GM23338 (cell line): ENCODE measurements at regions not wholly inside any gene's neighbourhood (a gene's known extent, or its start where the extent isn't known, plus 50 kb on each side); places are given as distances from the start of the nearest gene placed in this dataset.

ENCODE experiments used
- ATAC-seq: fragments of 200-7000 bp; cut with Tn5 transposase; 3 replicates; pipeline ENCODE4 v1.9.1; 2020
- DNase-seq: peaks from one replicate; pipeline ENCODE4 v3.0.0-alpha.2; 2015; ENCODE audit warnings: low spot score
- H2AFZ ChIP-seq: fragments of 200-600 bp; sonication (generic); 2 replicates; pipeline ENCODE4 v1.8.0; 2016; ENCODE audit warnings: antibody characterized with exemption, mild to moderate bottlenecking, moderate library complexity
- H3F3A ChIP-seq: fragments of 200-600 bp; sonication (generic); replicated peaks from 2 replicates; pipeline ENCODE4 v1.8.0; 2017; ENCODE audit warnings: antibody characterized with exemption, mixed run types, low read depth
- H3K27ac ChIP-seq: fragments of 200-600 bp; sonication (generic); 2 replicates; pipeline ENCODE4 v1.6.1; 2016; ENCODE audit warnings: low read depth
- H3K27me3 ChIP-seq: fragments of 200-600 bp; sonication (generic); 2 replicates; pipeline ENCODE4 v1.8.0; 2016; ENCODE audit warnings: mild to moderate bottlenecking, mixed run types, moderate library complexity; ENCODE audit not compliant: insufficient read depth
- H3K36me3 ChIP-seq: fragments of 200-600 bp; sonication (generic); 2 replicates; pipeline ENCODE4 v1.8.0; 2016; ENCODE audit warnings: mild to moderate bottlenecking; ENCODE audit not compliant: insufficient read depth
- H3K4me1 ChIP-seq: fragments of 200-600 bp; sonication (generic); 2 replicates; pipeline ENCODE4 v1.8.0; 2016; ENCODE audit warnings: mild to moderate bottlenecking, moderate library complexity; ENCODE audit not compliant: insufficient read depth
- H3K4me2 ChIP-seq: fragments of 200-600 bp; sonication (generic); 2 replicates; pipeline ENCODE4 v1.7.1; 2017; ENCODE audit warnings: mixed run types
- H3K4me3 ChIP-seq: fragments of 200-600 bp; sonication (generic); 2 replicates; pipeline ENCODE4 v1.6.1; 2016; ENCODE audit warnings: mixed run types
- H3K79me2 ChIP-seq: fragments of 200-600 bp; sonication (generic); replicated peaks from 2 replicates; pipeline ENCODE4 v1.8.0; 2017; ENCODE audit warnings: mild to moderate bottlenecking; ENCODE audit not compliant: insufficient read depth
- H3K9me2 ChIP-seq: fragments of 200-600 bp; sonication (generic); 2 replicates; pipeline ENCODE4 v1.8.0; 2017; ENCODE audit not compliant: insufficient read depth
- H4K20me1 ChIP-seq: fragments of 200-600 bp; sonication (generic); replicated peaks from 2 replicates; pipeline ENCODE4 v1.8.0; 2017; ENCODE audit warnings: mild to moderate bottlenecking; ENCODE audit not compliant: insufficient read depth
- H3K27ac Mint-ChIP-seq: 2 replicates; pipeline ENCODE4 v1.8.0; 2020; ENCODE audit warnings: inconsistent platforms, mild to moderate bottlenecking, moderate library complexity, mixed read lengths
- H3K27me3 Mint-ChIP-seq: 3 replicates; pipeline ENCODE4 v1.8.0; 2022; ENCODE audit warnings: low read depth, mild to moderate bottlenecking, moderate library complexity, mixed read lengths, inconsistent platforms; ENCODE audit not compliant: insufficient read depth, poor library complexity
- H3K36me3 Mint-ChIP-seq: 3 replicates; pipeline ENCODE4 v1.8.0; 2021; ENCODE audit warnings: low read depth, mild to moderate bottlenecking, inconsistent platforms, moderate library complexity, mixed read lengths
- H3K4me1 Mint-ChIP-seq: 3 replicates; pipeline ENCODE4 v1.8.0; 2020; ENCODE audit warnings: mild to moderate bottlenecking, inconsistent platforms, mixed read lengths
- H3K4me3 Mint-ChIP-seq: 3 replicates; pipeline ENCODE4 v1.8.0; 2021; ENCODE audit warnings: moderate library complexity, mild to moderate bottlenecking, inconsistent platforms, mixed read lengths
- H3K9me3 Mint-ChIP-seq: 3 replicates; pipeline ENCODE4 v1.8.0; 2020; ENCODE audit warnings: moderate library complexity, mild to moderate bottlenecking, inconsistent platforms, mixed read lengths
- ETS1 ChIP-seq: IDR thresholded peaks from 2 replicates; pipeline ENCODE4 v1.6.1; 2016; ENCODE audit warnings: antibody characterized with exemption
- JUNB ChIP-seq: IDR thresholded peaks from one replicate; pipeline ENCODE4 v1.6.1; 2016; ENCODE audit warnings: antibody characterized with exemption; ENCODE audit not compliant: unreplicated experiment
- POLR2AphosphoS5 ChIP-seq: IDR thresholded peaks from 2 replicates; pipeline ENCODE4 v1.6.1; 2016; ENCODE audit warnings: antibody characterized with exemption, low read depth
- ZNF462 ChIP-seq: fragments of 250-450 bp; sonication (Bioruptor Pico); IDR thresholded peaks from 2 replicates; pipeline ENCODE4 v1.5.0; 2020; ENCODE audit warnings: mild to moderate bottlenecking, moderate library complexity
- TF ChIP-seq, protein P1 (sequence below), 2 experiments: fragments of 200-600 bp in 1 of 2; sonication (generic) in 1 of 2; conservative IDR thresholded peaks; 2 replicates each; pipeline versions ENCODE4 v1.5.1 to v1.6.1; 2016 to 2017; ENCODE audit warnings: antibody characterized with exemption in 2 of 2, low read depth in 2 of 2, mild to moderate bottlenecking in 2 of 2, moderate library complexity in 1 of 2

DNA sequence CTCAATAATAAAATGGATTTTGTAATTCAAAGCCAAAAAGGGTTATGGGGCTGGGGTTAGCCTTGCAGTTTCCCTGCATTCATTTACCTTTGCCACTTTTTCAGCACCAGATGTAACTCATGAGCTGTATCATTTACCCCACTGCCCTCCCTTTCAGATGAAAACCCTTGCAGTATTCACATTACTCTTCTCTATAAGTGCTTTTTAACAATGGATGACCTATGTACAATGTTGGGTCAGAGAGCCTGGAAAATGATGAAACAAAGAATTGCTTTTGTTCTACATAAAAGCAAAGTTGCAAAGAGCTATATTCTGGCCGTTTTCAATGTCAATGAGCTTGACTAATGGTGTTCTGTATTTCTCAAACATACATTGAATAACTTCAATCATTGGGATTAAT is 189.7 kb downstream of the TMEM26 start (continued):
- TF ChIP-seq ZNF462 (CRISPR knock-in tag): no peak

GRCh38 chr10:61262486-61263261 is 190.5 kb downstream of the TMEM26 start:
- Mint-ChIP-seq H3K27ac (no peak overlapping the region; the same call in 1 of the 2 replicates), H3K36me3 (no peaks in the 10 kb centered on the region), H3K4me3 (no peak overlapping the region), H3K9me3 (no peaks in the 10 kb centered on the region), H3K4me1 (no peaks in the 10 kb centered on the region), H3K27me3 (no peaks in the 10 kb centered on the region)
- Histone ChIP-seq H3K27ac (no peak overlapping the region), H3K36me3 (no peaks in the 10 kb centered on the region), H3K4me2 (no peak overlapping the region), H3F3A (no peaks in the 10 kb centered on the region), H3K9me2 (no peaks in the 10 kb centered on the region; the same call in 1 of the 2 replicates), H2AFZ (no peak overlapping the region), H3K27me3 (no peaks in the 10 kb centered on the region), H3K79me2 (no peaks in the 10 kb centered on the region), H4K20me1 (no peaks in the 10 kb centered on the region), H3K4me1 (no peaks in the 10 kb centered on the region), H3K4me3 (no peak overlapping the region)
- ATAC-seq (no peak), DNase-seq (no peak)
- TF ChIP-seq, protein P1, sequence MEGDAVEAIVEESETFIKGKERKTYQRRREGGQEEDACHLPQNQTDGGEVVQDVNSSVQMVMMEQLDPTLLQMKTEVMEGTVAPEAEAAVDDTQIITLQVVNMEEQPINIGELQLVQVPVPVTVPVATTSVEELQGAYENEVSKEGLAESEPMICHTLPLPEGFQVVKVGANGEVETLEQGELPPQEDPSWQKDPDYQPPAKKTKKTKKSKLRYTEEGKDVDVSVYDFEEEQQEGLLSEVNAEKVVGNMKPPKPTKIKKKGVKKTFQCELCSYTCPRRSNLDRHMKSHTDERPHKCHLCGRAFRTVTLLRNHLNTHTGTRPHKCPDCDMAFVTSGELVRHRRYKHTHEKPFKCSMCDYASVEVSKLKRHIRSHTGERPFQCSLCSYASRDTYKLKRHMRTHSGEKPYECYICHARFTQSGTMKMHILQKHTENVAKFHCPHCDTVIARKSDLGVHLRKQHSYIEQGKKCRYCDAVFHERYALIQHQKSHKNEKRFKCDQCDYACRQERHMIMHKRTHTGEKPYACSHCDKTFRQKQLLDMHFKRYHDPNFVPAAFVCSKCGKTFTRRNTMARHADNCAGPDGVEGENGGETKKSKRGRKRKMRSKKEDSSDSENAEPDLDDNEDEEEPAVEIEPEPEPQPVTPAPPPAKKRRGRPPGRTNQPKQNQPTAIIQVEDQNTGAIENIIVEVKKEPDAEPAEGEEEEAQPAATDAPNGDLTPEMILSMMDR (conservative IDR thresholded peaks at IDR 0.05; ENCODE audit: low read depth in 2 of 2): no peak
- TF ChIP-seq POLR2AphosphoS5 (no peak), ZNF462 (CRISPR knock-in tag) (no peak), ETS1 (no peak), JUNB (no peak)
